ENCODE measurements at regions not wholly inside any gene's neighbourhood (a gene's known extent, or its start where the extent isn't known, plus 50 kb on each side); places are given as distances from the start of the nearest gene placed in this dataset.
"Not testable (repeated sequence)": the region's sequence is repeated elsewhere in the genome, so short reads cannot be mapped to it uniquely, and the experiment has no call there.

DNA sequence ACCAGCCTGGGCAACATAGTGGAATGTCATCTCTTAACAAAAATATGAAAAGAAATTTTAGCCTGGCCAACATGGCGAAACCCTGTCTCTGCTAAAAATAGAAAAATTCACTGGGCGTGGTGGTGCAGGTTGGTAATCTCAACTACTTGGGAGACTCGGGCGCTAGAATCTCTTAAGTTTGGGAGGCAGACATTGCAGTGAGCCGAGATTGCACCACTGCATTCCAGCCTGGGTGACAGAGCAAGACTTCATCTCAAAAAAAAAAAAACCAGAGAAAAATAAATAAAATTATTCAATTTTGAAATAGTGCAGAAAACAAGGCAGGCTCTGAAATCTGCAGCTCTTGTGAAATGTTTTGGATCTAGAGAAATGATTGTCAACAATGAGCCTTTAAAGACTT is 397.3 kb upstream of the AMELY start:
- DNase-seq, result no peak

GRCh38 chrY:7302306-7302705 is 390.8 kb upstream of the AMELY start:
- DNase-seq, result no peak

DNA sequence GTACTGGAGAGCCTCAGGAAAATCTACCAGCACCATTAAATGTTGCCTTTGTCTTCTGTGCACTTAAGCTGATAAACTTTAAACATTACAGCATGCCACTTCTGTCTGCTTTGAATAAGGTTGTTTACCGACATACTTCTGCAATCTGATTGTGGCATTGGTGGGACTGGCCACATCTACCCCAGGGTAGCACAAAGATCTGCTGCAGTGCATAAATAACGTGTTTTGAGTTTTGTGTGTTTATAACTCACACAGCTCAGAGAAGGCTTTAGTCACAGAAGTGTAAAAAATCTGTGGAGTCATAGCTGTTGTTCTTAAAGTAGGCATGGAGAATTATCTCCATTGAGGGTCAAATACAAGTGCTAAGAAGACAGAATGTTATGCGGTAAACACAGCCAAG is 388.4 kb upstream of the AMELY start:
- no peak for DNase-seq

GRCh38 chrY:7292113-7292512 is 380.6 kb upstream of the AMELY start:
- DNase-seq, result no peak

DNA sequence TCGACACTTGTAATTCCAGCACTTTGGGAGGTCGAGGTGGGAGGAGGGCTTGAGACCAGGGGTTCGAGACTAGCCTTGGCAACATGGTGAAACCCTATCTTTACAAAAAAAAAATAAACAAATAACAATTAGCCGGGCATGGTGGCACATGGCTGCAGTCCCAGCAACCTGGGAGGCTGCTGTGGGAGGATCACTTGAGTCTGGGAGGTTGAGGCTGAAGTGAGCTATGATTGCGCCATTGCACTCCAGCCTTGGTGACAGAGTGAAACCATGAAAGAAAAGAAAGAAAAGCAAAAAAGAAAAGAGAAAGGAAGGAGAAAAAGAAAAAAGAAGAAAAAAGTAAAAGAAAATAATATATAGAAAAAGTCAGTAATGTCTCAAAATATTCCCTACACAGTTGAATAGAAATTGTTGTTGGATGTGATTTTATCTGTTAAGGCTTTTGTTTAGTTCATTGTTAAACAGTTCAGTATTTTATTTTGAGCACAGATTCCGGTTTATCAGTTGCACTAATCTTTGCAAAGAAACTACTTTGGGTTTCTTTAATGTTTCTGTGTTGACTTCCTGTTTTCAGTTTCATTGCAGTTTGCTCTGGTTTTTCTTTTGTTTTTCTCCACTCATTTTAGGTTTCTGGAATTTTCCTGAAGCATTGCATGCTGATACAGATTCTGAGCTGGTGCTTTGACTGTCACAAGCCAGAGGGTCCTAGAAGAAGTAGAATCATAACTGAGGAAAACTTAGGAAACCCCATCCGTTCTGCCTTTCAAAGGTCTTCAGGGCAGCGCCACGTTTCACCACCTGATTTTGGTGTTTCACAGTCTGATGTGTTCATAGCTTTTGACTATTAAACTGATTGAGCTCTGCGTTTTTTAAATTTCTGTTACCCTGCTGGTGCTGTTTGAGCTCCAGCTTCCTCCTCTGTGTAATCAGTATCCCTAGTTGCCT is 378.6 kb upstream of the AMELY start:
- no peak for DNase-seq

DNA sequence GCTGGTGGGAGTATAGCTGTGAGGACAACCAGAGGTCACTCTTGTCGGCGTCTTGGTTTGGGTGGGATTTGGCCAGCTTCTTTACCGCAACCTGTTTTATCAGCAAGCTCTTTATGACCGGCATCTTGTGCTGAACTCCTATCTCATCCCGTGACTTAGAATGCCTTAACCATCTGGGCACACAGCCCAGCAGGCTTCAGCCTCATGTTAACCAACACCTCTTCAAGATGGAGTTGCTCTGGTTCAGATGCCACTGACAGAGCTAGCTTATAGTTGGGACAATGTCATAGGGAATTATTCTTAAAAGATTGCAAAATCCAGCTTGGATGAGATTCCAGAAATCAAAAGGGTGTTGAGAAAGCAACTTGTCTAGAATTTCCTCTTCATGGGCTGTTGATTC is 377.1 kb upstream of the AMELY start:
- DNase-seq, result no peak

DNA sequence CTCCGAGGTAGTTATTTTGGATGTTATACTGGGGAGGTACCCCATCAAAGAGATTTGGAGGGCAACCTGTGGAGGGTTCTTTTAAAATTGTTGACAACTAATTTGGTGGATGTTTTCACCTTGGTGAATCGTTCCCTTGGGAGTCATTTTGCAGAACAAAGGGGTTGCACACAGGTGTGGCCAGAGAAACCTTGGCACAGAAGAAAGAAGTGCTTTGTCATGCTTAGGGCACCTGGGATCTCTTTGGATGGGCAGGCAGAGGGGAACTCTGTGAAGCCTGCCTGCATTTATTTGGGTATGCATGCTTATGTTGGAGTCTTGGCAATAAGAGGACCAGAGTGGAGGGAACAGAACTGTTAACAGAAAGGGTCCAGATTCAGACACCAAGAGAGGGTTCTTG is 376.4 kb upstream of the AMELY start:
- DNase-seq, result not testable (repeated sequence)

GRCh38 chrY:7285388-7285787 is 373.8 kb upstream of the AMELY start:
- no peak for DNase-seq

- DNase-seq, result no peak
Observed at GRCh38 chrY:7283001-7283400, 371.4 kb upstream of the AMELY start.

GRCh38 chrY:7280151-7280740 is 368.7 kb upstream of the AMELY start:
- not testable (repeated sequence) for DNase-seq

- DNase-seq, result no peak
Observed at GRCh38 chrY:7275751-7276150, 364.2 kb upstream of the AMELY start.

- no peak for DNase-seq
Observed at GRCh38 chrY:7275014-7275413, 363.5 kb upstream of the AMELY start.

DNA sequence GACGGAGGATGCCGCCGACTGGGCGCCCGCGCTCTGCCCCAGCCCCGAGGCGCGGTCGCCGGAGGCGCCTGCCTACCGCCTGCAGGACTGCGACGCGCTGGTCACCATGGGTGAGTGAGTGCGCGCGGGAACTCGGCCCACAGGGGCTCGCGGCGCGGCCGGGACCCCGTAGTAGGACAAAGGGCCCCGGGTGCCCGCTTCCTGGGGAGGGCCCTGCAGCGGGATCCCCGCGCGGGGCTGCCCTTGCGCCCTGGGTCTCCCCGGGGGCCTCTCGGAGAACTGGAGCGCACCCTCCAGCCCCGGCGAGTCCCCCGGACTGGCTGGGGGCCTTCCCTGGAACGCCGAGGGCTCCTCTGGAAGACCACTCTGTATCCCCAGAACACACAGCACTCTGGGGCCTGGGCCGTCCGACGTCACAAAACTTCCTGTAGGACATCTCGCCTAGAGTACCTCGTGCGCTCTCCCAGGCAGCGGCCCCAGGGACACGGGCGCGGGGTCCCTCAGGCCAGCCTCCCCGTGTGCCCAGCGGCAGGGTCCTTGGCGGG is 362.9 kb upstream of the AMELY start:
- DNase-seq, result peak in 2 of 4 experiments; percentile 0 to 2

DNA sequence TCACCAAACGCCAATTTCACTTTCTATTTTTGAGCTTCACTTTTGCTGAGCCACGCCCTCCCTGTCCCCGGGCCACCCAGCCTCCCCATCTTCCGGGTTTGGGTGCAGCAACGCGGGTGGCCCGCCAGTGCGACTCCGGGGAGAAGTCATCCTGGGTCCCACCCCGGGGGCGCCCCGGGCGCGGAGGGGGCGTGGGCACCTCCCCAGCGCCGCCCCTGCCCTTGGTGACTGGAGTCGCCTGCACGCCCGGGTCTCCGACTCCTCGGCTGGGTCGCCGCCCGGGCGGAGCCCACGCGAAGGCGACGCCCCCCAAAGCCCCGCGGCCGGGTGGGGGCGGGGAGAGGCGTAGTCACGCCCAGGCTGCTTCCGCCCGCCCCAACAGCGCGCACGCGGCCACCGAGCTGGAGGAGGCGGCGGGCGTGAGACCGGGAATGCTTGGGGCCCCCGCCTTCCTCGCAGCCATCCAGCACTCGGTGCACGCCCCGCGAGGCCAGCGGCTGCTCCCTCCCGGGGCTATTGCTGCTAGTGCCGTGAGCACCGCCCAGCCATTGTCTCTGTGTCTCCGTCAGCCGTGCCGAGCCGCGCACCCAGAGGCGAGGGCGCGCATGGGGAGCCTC is 362.1 kb upstream of the AMELY start:
- DNase-seq, result peak in 2 of 4 experiments; percentile 42 to 67

GRCh38 chrY:7272556-7273195 is 361.1 kb upstream of the AMELY start:
- peak in 2 of 4 experiments; percentile 0 to 11 for DNase-seq

- no peak for DNase-seq
Observed at GRCh38 chrY:7263773-7264172, 352.2 kb upstream of the AMELY start.

DNA sequence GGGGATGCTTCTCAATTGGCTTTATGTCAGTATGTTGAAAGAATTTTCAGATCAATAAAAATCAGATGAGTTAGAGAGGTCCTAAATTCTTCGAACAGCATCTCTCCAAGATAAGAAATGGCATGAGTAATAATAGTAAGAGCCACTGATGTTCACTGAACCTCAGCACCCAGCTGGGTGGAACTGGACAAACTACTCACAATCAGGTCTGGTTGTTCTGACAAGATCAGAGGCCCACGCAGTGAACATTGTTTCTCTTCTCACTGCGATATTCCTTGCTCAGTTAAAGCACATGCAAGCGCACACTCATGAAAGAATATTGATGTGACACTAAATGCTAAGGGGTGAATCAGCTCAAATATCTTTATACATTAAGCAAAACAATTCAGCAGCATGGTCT is 351.0 kb upstream of the AMELY start:
- no peak for DNase-seq

DNA sequence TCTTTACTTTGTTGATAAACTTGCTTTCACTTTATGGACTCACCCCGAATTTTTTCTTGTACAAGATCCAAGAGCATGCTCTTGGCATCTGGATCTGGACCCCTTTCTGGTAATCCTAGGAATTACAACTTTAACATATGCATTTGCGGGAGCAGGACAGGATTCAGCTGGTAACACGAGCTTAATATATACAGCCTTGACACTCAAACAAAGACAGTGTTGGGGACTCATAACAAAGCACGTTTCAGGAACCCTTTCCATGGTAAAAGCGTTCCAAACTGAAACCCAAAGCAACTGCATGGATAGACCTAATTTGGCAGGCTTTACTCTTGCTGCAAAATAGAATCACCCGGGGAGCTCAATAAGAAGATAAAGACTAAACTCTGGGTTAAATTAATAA is 349.7 kb upstream of the AMELY start:
- no peak for DNase-seq

DNA sequence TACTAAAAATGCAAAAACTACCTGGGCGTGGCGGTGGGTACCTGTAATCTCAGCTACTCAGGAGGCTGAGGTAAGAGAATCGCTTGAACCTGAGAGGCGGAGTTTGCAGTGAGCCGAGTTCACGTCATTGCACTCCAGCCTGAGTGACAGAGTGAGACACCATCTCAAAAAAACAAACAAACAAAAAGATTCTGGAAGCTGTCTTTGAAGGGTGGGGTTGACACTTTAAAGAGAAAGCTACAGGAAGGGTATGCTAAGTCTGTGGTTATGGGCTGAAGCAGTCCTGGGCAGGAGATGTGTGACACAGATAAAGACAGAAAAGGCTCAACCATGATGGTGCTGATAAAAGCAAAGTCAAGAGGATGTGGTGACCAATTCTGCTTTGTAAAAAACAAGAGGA is 328.5 kb upstream of the AMELY start:
- DNase-seq, result peak in 1 of 4 experiments; percentile 0

GRCh38 chrY:7211971-7212370 is 300.4 kb upstream of the AMELY start:
- no peak for DNase-seq

DNA sequence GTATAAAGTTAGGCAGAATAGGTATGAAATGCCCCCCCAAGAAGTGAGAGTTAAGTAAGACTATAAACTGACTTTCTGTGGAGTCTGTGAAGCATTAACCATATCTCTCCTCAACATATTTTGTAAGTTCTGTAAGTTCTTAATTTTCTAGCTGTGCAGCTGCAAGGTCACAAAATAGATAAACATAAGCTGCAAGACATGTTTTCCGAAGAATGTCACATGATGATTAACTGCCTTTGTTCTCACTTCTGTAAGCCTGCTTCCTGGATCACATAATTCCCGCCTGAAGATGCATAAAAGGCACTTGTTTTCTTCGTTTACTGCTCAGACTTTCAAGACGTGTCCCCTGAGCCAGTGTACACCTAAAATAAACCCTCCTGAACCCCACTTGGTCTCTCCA is 292.9 kb upstream of the AMELY start:
- DNase-seq, result no peak

GRCh38 chrY:7182591-7182990 is 271.0 kb upstream of the AMELY start:
- no peak for DNase-seq

DNA sequence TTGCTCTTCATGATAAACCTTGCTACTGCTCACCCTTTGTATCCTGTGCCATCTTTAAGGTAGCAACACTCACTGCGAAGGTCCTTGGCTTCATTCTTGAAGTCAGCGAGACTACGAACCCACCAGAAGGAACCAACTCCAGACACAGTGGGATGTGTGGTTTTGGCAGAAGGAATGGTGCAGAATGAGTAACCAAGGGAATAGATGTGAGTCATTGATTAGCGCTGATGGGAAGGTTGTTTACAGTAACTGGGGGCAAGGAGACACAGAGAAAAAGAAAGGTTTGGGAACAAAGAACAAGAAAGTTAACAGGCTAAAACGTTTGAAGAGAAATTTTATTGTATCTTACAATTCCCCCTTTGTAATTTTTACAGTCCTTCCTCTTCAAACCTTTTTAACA is 266.1 kb upstream of the AMELY start:
- DNase-seq, result no peak

All from activated naive CD4-positive, alpha-beta T cell (primary cell).